PC-3 (cell line): ENCODE measurements at regions not wholly inside any gene's neighbourhood (a gene's known extent, or its start where the extent isn't known, plus 50 kb on each side); places are given as distances from the start of the nearest gene placed in this dataset.

Experiments used
- ATAC-seq: fragments of 200-7000 bp; cut with Tn5 transposase; 2 replicates; pipeline ENCODE4 v1.9.1; 2020; ENCODE audit warnings: mild to moderate bottlenecking, moderate library complexity
- BruUV-seq: library from RNA; stranded (reverse); fragments of 400-500 nt; replicated peaks from 2 replicates; lab custom pipeline; 2021; lab: Mats Ljungman, UMichigan
- CTCF ChIA-PET: fragments of 300-600 bp; sonication (Branson Sonifier 250); formaldehyde crosslinking; loops from one replicate; lab custom pipeline; 2022; ENCODE audit warnings: antibody characterized with exemption; lab: Charles Lee
- POLR2A ChIA-PET: fragments of 300-600 bp; sonication (Branson Sonifier 250); formaldehyde crosslinking; loops from one replicate; lab custom pipeline; 2022; ENCODE audit warnings: antibody characterized with exemption; ENCODE audit not compliant: unreplicated experiment; lab: Charles Lee
- DNase-seq: peaks from one replicate; pipeline ENCODE4 v3.0.0-alpha.2; 2015
- H2AFZ ChIP-seq: fragments of 300-600 bp; sonication (generic); 2 replicates; pipeline ENCODE4 v1.6.0; 2016; ENCODE audit warnings: antibody characterized with exemption, low read length
- H3F3A ChIP-seq: fragments of 300-600 bp; sonication (generic); one replicate; pipeline ENCODE4 v1.6.0; 2017; ENCODE audit warnings: antibody characterized with exemption, low read length, control low read depth, mild to moderate bottlenecking; ENCODE audit not compliant: unreplicated experiment
- H3K27ac ChIP-seq: fragments of 300-600 bp; sonication (generic); 2 replicates; pipeline ENCODE4 v1.5.1; 2016; ENCODE audit warnings: mild to moderate bottlenecking, low read length
- H3K27me3 ChIP-seq: fragments of 300-600 bp; sonication (generic); 2 replicates; pipeline ENCODE4 v1.6.1; 2016; ENCODE audit warnings: low read length, mixed read lengths
- H3K36me3 ChIP-seq: fragments of 300-600 bp; sonication (generic); 2 replicates; pipeline ENCODE4 v1.6.1; 2016; ENCODE audit warnings: low read depth, mixed run types, low read length, mixed read lengths
- H3K4me1 ChIP-seq: fragments of 300-600 bp; sonication (generic); 2 replicates; pipeline ENCODE4 v1.5.1; 2016; ENCODE audit warnings: low read length; ENCODE audit not compliant: insufficient read depth
- H3K4me2 ChIP-seq: fragments of 300-600 bp; sonication (generic); 2 replicates; pipeline ENCODE4 v1.6.0; 2016; ENCODE audit warnings: low read length
- H3K4me3 ChIP-seq: fragments of 300-600 bp; sonication (generic); 2 replicates; pipeline ENCODE4 v1.5.1; 2016; ENCODE audit warnings: mild to moderate bottlenecking, low read length, mixed read lengths
- H3K79me2 ChIP-seq: fragments of 300-600 bp; sonication (generic); 2 replicates; pipeline ENCODE4 v1.6.1; 2017; ENCODE audit warnings: low read length, mixed read lengths
- H3K9ac ChIP-seq: fragments of 300-600 bp; sonication (generic); 2 replicates; pipeline ENCODE4 v1.6.0; 2016; ENCODE audit warnings: mild to moderate bottlenecking, low read length
- H3K9me2 ChIP-seq: fragments of 300-600 bp; sonication (generic); replicated peaks from 2 replicates; pipeline ENCODE4 v1.6.1; 2016; ENCODE audit warnings: mixed run types, low read length, mixed read lengths
- H3K9me3 ChIP-seq: fragments of 300-600 bp; sonication (generic); 2 replicates; pipeline ENCODE4 v1.6.1; 2016; ENCODE audit warnings: low read length, mixed read lengths
- H4K20me1 ChIP-seq: fragments of 300-600 bp; sonication (generic); 2 replicates; pipeline ENCODE4 v1.6.1; 2016; ENCODE audit warnings: low read length, mixed read lengths
- EZH2 ChIP-seq: fragments of 300-600 bp; sonication (generic); IDR thresholded peaks from one replicate; pipeline ENCODE4 v1.6.1; 2017; ENCODE audit warnings: antibody characterized with exemption, mild to moderate bottlenecking, low read length; ENCODE audit not compliant: unreplicated experiment
- EZH2phosphoT487 ChIP-seq: fragments of 300-600 bp; sonication (generic); IDR thresholded peaks from 2 replicates; pipeline ENCODE4 v1.6.1; 2018; ENCODE audit warnings: mild to moderate bottlenecking, antibody characterized with exemption, low read length, borderline replicate concordance
- intact Hi-C: fragments of 100-400 bp; cut with micrococcal nuclease; formaldehyde crosslinking; loops from 2 replicates; pipeline ENCODE4 v1.9.0; 2023
- TF ChIP-seq, protein P1 (sequence below): fragments of 300-600 bp; sonication (generic); conservative IDR thresholded peaks from 2 replicates; pipeline ENCODE4 v1.5.1; 2017; ENCODE audit warnings: antibody characterized with exemption, low read depth, mild to moderate bottlenecking, low read length

DNA sequence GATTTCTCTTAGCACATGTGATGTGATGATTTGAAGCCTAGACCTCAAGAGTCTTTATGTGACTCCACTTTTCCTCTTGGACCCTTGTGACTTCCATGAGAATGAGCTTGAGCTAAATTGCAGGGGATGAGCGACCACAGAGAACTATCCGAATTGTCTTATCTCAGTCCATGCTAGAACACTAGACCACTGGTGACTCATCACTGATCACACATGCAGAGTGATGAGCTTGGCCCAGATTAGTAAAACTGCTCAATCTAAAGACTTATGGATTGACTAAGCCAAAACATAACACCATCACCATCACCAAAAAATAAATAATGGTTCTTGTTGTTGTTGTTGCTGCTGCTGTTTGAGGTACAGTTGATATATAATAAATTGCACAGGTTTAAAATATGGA lies 114.1 kb upstream of the CFAP20DC start:
- H3K27ac ChIP-seq: no peak overlapping the region
- H3K4me2 ChIP-seq: no peak overlapping the region
- intact Hi-C loops: no loop called here
- ChIA-PET POLR2A (no interaction called here), CTCF (no interaction called here)
- no peaks in the 10 kb centered on the region for H3K36me3 ChIP-seq
- ATAC-seq (no peak; the same call in 1 of the 2 replicates), DNase-seq (peak; percentile 4)
- no peak overlapping the region for H2AFZ ChIP-seq
- H3K27me3 ChIP-seq: no peaks in the 10 kb centered on the region
- H3K9me2 ChIP-seq: no peaks in the 10 kb centered on the region
- no TSS peak for BruUV-seq
- no peaks in the 10 kb centered on the region for H3F3A ChIP-seq
- H3K4me3 ChIP-seq: no peak overlapping the region
- H3K9me3 ChIP-seq: no peaks in the 10 kb centered on the region
- H3K79me2 ChIP-seq: no peaks in the 10 kb centered on the region
- H4K20me1 ChIP-seq: no peaks in the 10 kb centered on the region
- TF ChIP-seq EZH2phosphoT487: no peak
- TF ChIP-seq EZH2: no peak
- H3K9ac ChIP-seq: no peak overlapping the region
- no peaks in the 10 kb centered on the region for H3K4me1 ChIP-seq

DNA sequence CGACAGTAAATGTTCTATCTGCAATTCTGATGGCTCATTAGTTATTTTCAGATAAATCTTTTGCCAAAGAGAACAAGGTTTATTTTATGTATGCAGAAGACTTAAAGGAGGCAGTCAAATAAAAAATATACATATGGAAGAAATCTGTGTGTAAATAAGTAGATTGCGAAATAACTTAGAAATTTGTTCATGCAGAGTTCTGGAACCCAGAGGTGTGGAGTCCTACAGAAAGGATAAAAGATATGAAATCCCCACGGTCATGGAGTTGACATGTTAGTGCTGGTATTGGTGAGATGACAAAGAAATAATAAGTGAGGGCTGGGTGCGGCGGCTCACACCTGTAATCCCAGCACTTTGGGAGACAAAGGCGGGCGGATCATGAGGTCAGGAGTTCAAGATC lies 111.2 kb upstream of the CFAP20DC start:
- intact Hi-C loops: no loop called here
- DNase-seq: no peak
- CTCF ChIA-PET: no interaction called here

DNA sequence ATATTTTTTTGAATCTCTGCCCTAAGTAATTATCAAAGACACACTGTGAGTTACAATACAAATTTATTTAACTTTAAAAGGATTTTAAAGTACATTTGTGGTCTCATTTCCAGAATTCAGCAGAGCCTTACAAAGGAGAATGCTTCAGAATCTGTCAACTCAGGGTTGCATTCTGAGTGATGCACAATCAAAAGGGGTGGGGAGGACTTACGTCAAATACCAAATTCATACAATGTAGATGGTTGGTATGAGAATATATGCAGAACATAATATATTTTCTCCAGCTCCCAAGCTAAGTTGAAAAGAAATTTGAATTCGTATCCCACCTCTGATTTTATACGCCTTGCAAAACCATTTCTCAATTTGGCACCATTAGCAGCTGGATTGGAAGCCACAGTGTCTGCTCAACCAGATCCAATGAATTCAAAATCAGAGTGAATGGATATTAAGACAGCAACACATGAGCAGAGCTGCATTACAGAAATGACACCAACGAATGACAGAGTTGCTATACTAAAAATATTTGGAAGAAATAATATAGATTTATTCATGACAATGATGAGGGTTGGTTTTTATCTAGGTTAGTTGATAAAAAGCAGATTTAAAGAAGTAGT lies 110.4 kb upstream of the CFAP20DC start:
- H3K27me3 ChIP-seq: no peaks in the 10 kb centered on the region
- TF ChIP-seq, protein P1, sequence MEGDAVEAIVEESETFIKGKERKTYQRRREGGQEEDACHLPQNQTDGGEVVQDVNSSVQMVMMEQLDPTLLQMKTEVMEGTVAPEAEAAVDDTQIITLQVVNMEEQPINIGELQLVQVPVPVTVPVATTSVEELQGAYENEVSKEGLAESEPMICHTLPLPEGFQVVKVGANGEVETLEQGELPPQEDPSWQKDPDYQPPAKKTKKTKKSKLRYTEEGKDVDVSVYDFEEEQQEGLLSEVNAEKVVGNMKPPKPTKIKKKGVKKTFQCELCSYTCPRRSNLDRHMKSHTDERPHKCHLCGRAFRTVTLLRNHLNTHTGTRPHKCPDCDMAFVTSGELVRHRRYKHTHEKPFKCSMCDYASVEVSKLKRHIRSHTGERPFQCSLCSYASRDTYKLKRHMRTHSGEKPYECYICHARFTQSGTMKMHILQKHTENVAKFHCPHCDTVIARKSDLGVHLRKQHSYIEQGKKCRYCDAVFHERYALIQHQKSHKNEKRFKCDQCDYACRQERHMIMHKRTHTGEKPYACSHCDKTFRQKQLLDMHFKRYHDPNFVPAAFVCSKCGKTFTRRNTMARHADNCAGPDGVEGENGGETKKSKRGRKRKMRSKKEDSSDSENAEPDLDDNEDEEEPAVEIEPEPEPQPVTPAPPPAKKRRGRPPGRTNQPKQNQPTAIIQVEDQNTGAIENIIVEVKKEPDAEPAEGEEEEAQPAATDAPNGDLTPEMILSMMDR: no peak
- TF ChIP-seq EZH2: no peak
- TF ChIP-seq EZH2phosphoT487: no peak
- DNase-seq (no peak), ATAC-seq (no peak)
- H3K4me1 ChIP-seq: no peaks in the 10 kb centered on the region
- BruUV-seq: no TSS peak
- H2AFZ ChIP-seq: no peak overlapping the region
- H3K27ac ChIP-seq: no peak overlapping the region
- no peaks in the 10 kb centered on the region for H3K9me3 ChIP-seq
- ChIA-PET CTCF (no interaction called here), POLR2A (no interaction called here)
- H3K9me2 ChIP-seq: no peaks in the 10 kb centered on the region
- H3K9ac ChIP-seq: no peak overlapping the region
- H3K79me2 ChIP-seq: no peaks in the 10 kb centered on the region
- H4K20me1 ChIP-seq: no peaks in the 10 kb centered on the region
- H3K4me3 ChIP-seq: no peak overlapping the region
- no peak overlapping the region for H3K4me2 ChIP-seq
- intact Hi-C loops: no loop called here
- H3K36me3 ChIP-seq: no peaks in the 10 kb centered on the region
- H3F3A ChIP-seq: no peaks in the 10 kb centered on the region

More for the DNA sequence above, 111.2 kb upstream of the CFAP20DC start:
- Histone ChIP-seq H3F3A (no peaks in the 10 kb centered on the region), H3K4me3 (no peak overlapping the region), H3K9ac (no peak overlapping the region), H3K27me3 (no peaks in the 10 kb centered on the region), H2AFZ (no peak overlapping the region), H4K20me1 (no peaks in the 10 kb centered on the region), H3K79me2 (no peaks in the 10 kb centered on the region), H3K4me2 (no peak overlapping the region), H3K9me2 (no peaks in the 10 kb centered on the region), H3K4me1 (no peaks in the 10 kb centered on the region), H3K27ac (no peak overlapping the region), H3K9me3 (no peaks in the 10 kb centered on the region), H3K36me3 (no peaks in the 10 kb centered on the region)
- ATAC-seq: no peak
- TF ChIP-seq EZH2phosphoT487: no peak
- TF ChIP-seq, protein P1: no peak
- no peak for TF ChIP-seq EZH2
- no TSS peak for BruUV-seq
- POLR2A ChIA-PET: no interaction called here
